Neural cell (in vitro differentiated cells): ENCODE measurements at regions not wholly inside any gene's neighbourhood (a gene's known extent, or its start where the extent isn't known, plus 50 kb on each side); places are given as distances from the start of the nearest gene placed in this dataset.

Experiments used
- H2AFZ ChIP-seq: fragments of 200-600, 300-800 bp; sonication (generic), shearing (Covaris generic); 2 replicates; pipeline ENCODE4 v1.6.0; 2014; ENCODE audit warnings: low read depth, mild to moderate bottlenecking, antibody characterized with exemption, low read length, moderate library complexity
- H3F3A ChIP-seq: fragments of 200-600 bp; shearing (Covaris generic); 2 replicates; pipeline ENCODE4 v1.6.1; 2016; ENCODE audit warnings: mild to moderate bottlenecking, moderate library complexity, mixed read lengths, antibody characterized with exemption, low read length; ENCODE audit not compliant: insufficient read depth, poor library complexity, severe bottlenecking
- H3K27ac ChIP-seq: fragments of 200-600, 300-800 bp; sonication (generic), shearing (Covaris generic); 2 replicates; pipeline ENCODE4 v1.5.1; 2014; ENCODE audit warnings: mild to moderate bottlenecking, low read length, moderate library complexity
- H3K27me3 ChIP-seq: fragments of 300-800, 200-600 bp; sonication (generic), shearing (Covaris generic); 2 replicates; pipeline ENCODE4 v1.6.0; 2014; ENCODE audit warnings: mild to moderate bottlenecking, low read depth, low read length, moderate library complexity; ENCODE audit not compliant: insufficient read depth
- H3K36me3 ChIP-seq: fragments of 300-800, 200-600 bp; sonication (generic), shearing (Covaris generic); 2 replicates; pipeline ENCODE4 v1.5.1; 2014; ENCODE audit warnings: mild to moderate bottlenecking, antibody characterized with exemption, low read length, moderate library complexity; ENCODE audit not compliant: insufficient read depth
- H3K4me2 ChIP-seq: fragments of 300-800, 200-600 bp; sonication (generic), shearing (Covaris generic); 2 replicates; pipeline ENCODE4 v1.6.0; 2014; ENCODE audit warnings: mild to moderate bottlenecking, low read length
- H3K4me3 ChIP-seq: fragments of 300-800, 200-600 bp; sonication (generic), shearing (Covaris generic); 2 replicates; pipeline ENCODE4 v1.5.1; 2014; ENCODE audit warnings: mild to moderate bottlenecking, low read length, moderate library complexity
- H3K79me2 ChIP-seq: fragments of 200-600 bp; shearing (Covaris generic); replicated peaks from 2 replicates; pipeline ENCODE4 v1.6.0; 2014; ENCODE audit warnings: mild to moderate bottlenecking, low read length, moderate library complexity; ENCODE audit not compliant: insufficient read depth
- H3K9ac ChIP-seq: fragments of 300-800, 200-600 bp; sonication (generic), shearing (Covaris generic); 2 replicates; pipeline ENCODE4 v1.6.1; 2016; ENCODE audit warnings: mild to moderate bottlenecking, low read length, mixed read lengths
- H3K9me2 ChIP-seq: fragments of 200-600 bp; shearing (Covaris generic); 2 replicates; pipeline ENCODE4 v1.6.1; 2016; ENCODE audit warnings: mild to moderate bottlenecking, low read length, mixed read lengths; ENCODE audit not compliant: insufficient read depth
- H3K9me3 ChIP-seq: fragments of 200-600, 300-800 bp; sonication (generic), shearing (Covaris generic); 2 replicates; pipeline ENCODE4 v1.6.1; 2016; ENCODE audit warnings: mild to moderate bottlenecking, mixed run types, low read length, moderate library complexity, mixed read lengths
- H4K20me1 ChIP-seq: fragments of 200-600 bp; shearing (Covaris generic); 2 replicates; pipeline ENCODE4 v1.6.1; 2016; ENCODE audit warnings: mild to moderate bottlenecking, mixed run types; ENCODE audit not compliant: insufficient read depth
- EP300 ChIP-seq: fragments of 450-650 bp; conservative IDR thresholded peaks from 2 replicates; pipeline ENCODE4 v1.6.1; 2014; ENCODE audit warnings: antibody characterized with exemption, mild to moderate bottlenecking, moderate library complexity; ENCODE audit not compliant: poor library complexity, severe bottlenecking
- EZH2 ChIP-seq: fragments of 200-600, 300-800 bp; shearing (Covaris generic), sonication (generic); IDR thresholded peaks from 2 replicates; pipeline ENCODE4 v1.6.1; 2014; ENCODE audit warnings: antibody characterized with exemption, low read length, borderline replicate concordance, mild to moderate bottlenecking; ENCODE audit not compliant: insufficient read depth, poor library complexity, severe bottlenecking
- MXI1 ChIP-seq: fragments of 450-650 bp; conservative IDR thresholded peaks from 2 replicates; pipeline ENCODE4 v1.6.1; 2014; ENCODE audit warnings: antibody characterized with exemption, mild to moderate bottlenecking; ENCODE audit not compliant: poor library complexity, severe bottlenecking
- POLR2AphosphoS5 ChIP-seq: IDR thresholded peaks from 2 replicates; pipeline ENCODE4 v1.6.1; 2012
- RAD21 ChIP-seq: fragments of 450-650 bp; conservative IDR thresholded peaks from 2 replicates; pipeline ENCODE4 v1.6.1; 2014; ENCODE audit warnings: antibody characterized with exemption, mild to moderate bottlenecking, moderate library complexity
- SMC3 ChIP-seq: fragments of 450-650 bp; conservative IDR thresholded peaks from 2 replicates; pipeline ENCODE4 v1.6.1; 2014; ENCODE audit warnings: antibody characterized with exemption, mild to moderate bottlenecking, moderate library complexity; ENCODE audit not compliant: poor library complexity
- TAF1 ChIP-seq: IDR thresholded peaks from 2 replicates; pipeline ENCODE4 v1.6.1; 2012; ENCODE audit warnings: low read depth
- TF ChIP-seq, protein P1 (sequence below): fragments of 450-650 bp; IDR thresholded peaks from 2 replicates; pipeline ENCODE4 v1.5.1; 2014; ENCODE audit warnings: antibody characterized with exemption, mild to moderate bottlenecking, moderate library complexity; ENCODE audit not compliant: poor library complexity, severe bottlenecking
- TF ChIP-seq, protein P2 (sequence below): IDR thresholded peaks from 2 replicates; pipeline ENCODE4 v1.6.1; 2012; ENCODE audit warnings: borderline replicate concordance

GRCh38 chr6:117142142-117142541, 123.2 kb upstream of the VGLL2 start:
- H3K4me2 ChIP-seq = no peak overlapping the region
- H4K20me1 ChIP-seq = no peaks in the 10 kb centered on the region
- H3K4me3 ChIP-seq = no peak overlapping the region
- no peak overlapping the region for H3K9ac ChIP-seq
- no peaks in the 10 kb centered on the region for H3K9me2 ChIP-seq
- no peak overlapping the region for H2AFZ ChIP-seq
- no peaks in the 10 kb centered on the region for H3F3A ChIP-seq
- no peaks in the 10 kb centered on the region for H3K27me3 ChIP-seq
- no peaks in the 10 kb centered on the region for H3K79me2 ChIP-seq
- no peaks in the 10 kb centered on the region for H3K36me3 ChIP-seq
- H3K27ac ChIP-seq = no peak overlapping the region
- H3K9me3 ChIP-seq = no peaks in the 10 kb centered on the region
- TF ChIP-seq EZH2 (no peak), SMC3 (no peak), TAF1 (no peak), POLR2AphosphoS5 (no peak), MXI1 (no peak), RAD21 (no peak), EP300 (no peak)
- TF ChIP-seq, protein P1, sequence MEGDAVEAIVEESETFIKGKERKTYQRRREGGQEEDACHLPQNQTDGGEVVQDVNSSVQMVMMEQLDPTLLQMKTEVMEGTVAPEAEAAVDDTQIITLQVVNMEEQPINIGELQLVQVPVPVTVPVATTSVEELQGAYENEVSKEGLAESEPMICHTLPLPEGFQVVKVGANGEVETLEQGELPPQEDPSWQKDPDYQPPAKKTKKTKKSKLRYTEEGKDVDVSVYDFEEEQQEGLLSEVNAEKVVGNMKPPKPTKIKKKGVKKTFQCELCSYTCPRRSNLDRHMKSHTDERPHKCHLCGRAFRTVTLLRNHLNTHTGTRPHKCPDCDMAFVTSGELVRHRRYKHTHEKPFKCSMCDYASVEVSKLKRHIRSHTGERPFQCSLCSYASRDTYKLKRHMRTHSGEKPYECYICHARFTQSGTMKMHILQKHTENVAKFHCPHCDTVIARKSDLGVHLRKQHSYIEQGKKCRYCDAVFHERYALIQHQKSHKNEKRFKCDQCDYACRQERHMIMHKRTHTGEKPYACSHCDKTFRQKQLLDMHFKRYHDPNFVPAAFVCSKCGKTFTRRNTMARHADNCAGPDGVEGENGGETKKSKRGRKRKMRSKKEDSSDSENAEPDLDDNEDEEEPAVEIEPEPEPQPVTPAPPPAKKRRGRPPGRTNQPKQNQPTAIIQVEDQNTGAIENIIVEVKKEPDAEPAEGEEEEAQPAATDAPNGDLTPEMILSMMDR = no peak
- TF ChIP-seq, protein P2, sequence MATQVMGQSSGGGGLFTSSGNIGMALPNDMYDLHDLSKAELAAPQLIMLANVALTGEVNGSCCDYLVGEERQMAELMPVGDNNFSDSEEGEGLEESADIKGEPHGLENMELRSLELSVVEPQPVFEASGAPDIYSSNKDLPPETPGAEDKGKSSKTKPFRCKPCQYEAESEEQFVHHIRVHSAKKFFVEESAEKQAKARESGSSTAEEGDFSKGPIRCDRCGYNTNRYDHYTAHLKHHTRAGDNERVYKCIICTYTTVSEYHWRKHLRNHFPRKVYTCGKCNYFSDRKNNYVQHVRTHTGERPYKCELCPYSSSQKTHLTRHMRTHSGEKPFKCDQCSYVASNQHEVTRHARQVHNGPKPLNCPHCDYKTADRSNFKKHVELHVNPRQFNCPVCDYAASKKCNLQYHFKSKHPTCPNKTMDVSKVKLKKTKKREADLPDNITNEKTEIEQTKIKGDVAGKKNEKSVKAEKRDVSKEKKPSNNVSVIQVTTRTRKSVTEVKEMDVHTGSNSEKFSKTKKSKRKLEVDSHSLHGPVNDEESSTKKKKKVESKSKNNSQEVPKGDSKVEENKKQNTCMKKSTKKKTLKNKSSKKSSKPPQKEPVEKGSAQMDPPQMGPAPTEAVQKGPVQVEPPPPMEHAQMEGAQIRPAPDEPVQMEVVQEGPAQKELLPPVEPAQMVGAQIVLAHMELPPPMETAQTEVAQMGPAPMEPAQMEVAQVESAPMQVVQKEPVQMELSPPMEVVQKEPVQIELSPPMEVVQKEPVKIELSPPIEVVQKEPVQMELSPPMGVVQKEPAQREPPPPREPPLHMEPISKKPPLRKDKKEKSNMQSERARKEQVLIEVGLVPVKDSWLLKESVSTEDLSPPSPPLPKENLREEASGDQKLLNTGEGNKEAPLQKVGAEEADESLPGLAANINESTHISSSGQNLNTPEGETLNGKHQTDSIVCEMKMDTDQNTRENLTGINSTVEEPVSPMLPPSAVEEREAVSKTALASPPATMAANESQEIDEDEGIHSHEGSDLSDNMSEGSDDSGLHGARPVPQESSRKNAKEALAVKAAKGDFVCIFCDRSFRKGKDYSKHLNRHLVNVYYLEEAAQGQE = no peak

GRCh38 chr6:117142995-117143394, 122.4 kb upstream of the VGLL2 start:
- H3K4me3 ChIP-seq = no peak overlapping the region
- no peaks in the 10 kb centered on the region for H3F3A ChIP-seq
- H3K9me3 ChIP-seq = no peaks in the 10 kb centered on the region
- no peaks in the 10 kb centered on the region for H3K36me3 ChIP-seq
- H3K27ac ChIP-seq = no peak overlapping the region
- TF ChIP-seq, protein P2 = no peak
- TF ChIP-seq EP300 (no peak), TAF1 (no peak), POLR2AphosphoS5 (no peak), SMC3 (no peak), RAD21 (no peak), MXI1 (no peak), EZH2 (no peak)
- TF ChIP-seq, protein P1 = no peak
- no peaks in the 10 kb centered on the region for H4K20me1 ChIP-seq
- no peak overlapping the region for H3K4me2 ChIP-seq
- H2AFZ ChIP-seq = no peak overlapping the region
- H3K79me2 ChIP-seq = no peaks in the 10 kb centered on the region
- H3K9me2 ChIP-seq = no peaks in the 10 kb centered on the region
- H3K27me3 ChIP-seq = no peaks in the 10 kb centered on the region
- H3K9ac ChIP-seq = no peak overlapping the region
